Right lobe of liver (tissue), 4 donors: ENCODE measurements at regions not wholly inside any gene's neighbourhood (a gene's known extent, or its start where the extent isn't known, plus 50 kb on each side); places are given as distances from the start of the nearest gene placed in this dataset.

Experiments used
- POLR2A ChIP-seq: fragments of 450-650 bp; IDR thresholded peaks from one replicate; pipeline ENCODE4 v1.6.1; 2017; ENCODE audit warnings: antibody characterized with exemption, mild to moderate bottlenecking
- TF ChIP-seq, protein P1 (sequence below), 4 donors: fragments of 200-600 bp in 3 of 4; fragments of 450-650 bp in 1 of 4; IDR thresholded peaks; one replicate each; pipeline versions ENCODE4 v1.5.1 to v1.8.0; 2016 to 2022; ENCODE audit warnings: antibody characterized with exemption in 4 of 4, mild to moderate bottlenecking in 2 of 4
- donor health status: DM: no; HTN: no; CAD: no.
- donor health status: DM: no; HTN: no; CAD: no.
- donor health status: DM: no; HTN: yes; CAD: no.

DNA sequence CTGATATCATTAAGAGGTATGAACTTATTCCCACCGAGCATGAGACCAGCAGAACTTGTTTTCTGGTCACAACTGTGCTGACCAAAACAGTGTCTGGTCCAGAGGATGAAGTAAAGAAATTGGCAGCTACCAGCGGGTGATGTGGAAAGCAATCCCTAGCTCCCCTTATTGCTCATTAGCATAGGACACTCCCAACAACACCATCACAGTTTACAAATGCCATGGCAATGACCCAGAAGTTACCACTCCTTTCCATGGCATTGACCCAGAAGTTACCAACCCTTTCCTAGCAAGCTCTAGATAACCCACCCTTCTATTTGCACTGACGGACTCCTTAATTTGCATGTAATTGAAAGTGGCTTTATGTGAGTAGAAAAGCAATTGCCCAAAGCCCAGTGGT, 1856.1 kb downstream of the OLFM4 start:
- TF ChIP-seq, protein P1, sequence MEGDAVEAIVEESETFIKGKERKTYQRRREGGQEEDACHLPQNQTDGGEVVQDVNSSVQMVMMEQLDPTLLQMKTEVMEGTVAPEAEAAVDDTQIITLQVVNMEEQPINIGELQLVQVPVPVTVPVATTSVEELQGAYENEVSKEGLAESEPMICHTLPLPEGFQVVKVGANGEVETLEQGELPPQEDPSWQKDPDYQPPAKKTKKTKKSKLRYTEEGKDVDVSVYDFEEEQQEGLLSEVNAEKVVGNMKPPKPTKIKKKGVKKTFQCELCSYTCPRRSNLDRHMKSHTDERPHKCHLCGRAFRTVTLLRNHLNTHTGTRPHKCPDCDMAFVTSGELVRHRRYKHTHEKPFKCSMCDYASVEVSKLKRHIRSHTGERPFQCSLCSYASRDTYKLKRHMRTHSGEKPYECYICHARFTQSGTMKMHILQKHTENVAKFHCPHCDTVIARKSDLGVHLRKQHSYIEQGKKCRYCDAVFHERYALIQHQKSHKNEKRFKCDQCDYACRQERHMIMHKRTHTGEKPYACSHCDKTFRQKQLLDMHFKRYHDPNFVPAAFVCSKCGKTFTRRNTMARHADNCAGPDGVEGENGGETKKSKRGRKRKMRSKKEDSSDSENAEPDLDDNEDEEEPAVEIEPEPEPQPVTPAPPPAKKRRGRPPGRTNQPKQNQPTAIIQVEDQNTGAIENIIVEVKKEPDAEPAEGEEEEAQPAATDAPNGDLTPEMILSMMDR (IDR thresholded peaks at IDR 0.05) = no peak
- TF ChIP-seq POLR2A = no peak
